Vagina (tissue), 2 donors: ENCODE measurements at regions not wholly inside any gene's neighbourhood (a gene's known extent, or its start where the extent isn't known, plus 50 kb on each side); places are given as distances from the start of the nearest gene placed in this dataset.
"Not testable (repeated sequence)": the region's sequence is repeated elsewhere in the genome, so short reads cannot be mapped to it uniquely, and the experiment has no call there.

Experiments
- POLR2A ChIP-seq, 2 donors: fragments of 450-650 bp; IDR thresholded peaks; one replicate each; pipeline ENCODE4 v1.6.1; 2017; ENCODE audit warnings: antibody characterized with exemption in 2 of 2, mild to moderate bottlenecking in 2 of 2, moderate library complexity in 2 of 2
- TF ChIP-seq, protein P1 (sequence below), 3 experiments: fragments of 450-650 bp in 2 of 3; fragments of 200-600 bp in 1 of 3; sonication (generic) in 1 of 3; IDR thresholded peaks; one replicate each; pipeline ENCODE4 v1.5.1; 2017 to 2019; ENCODE audit warnings: antibody characterized with exemption in 3 of 3, mild to moderate bottlenecking in 2 of 3, moderate library complexity in 2 of 3

DNA sequence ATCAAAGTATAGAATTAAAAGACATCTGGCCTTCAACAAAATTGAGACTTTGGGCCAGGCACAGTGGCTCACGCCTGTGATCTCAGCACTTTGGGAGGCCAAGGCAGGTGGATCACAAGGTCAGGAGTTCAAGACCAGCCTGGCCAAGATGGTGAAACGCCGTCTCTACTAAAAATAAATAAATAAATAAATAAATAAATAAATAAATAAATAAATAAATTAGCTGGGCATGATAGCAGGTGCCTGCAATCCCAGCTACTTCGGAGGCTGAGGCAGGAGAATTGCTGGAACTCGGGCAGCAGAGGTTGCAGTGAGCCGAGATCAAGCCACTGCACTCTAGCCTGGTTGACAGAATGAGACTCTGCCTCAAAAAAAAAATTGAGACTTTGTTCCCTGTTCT lies 225.7 kb downstream of the CENPC start:
- not testable (repeated sequence) for TF ChIP-seq POLR2A (IDR thresholded peaks at IDR 0.05)
- TF ChIP-seq, protein P1, sequence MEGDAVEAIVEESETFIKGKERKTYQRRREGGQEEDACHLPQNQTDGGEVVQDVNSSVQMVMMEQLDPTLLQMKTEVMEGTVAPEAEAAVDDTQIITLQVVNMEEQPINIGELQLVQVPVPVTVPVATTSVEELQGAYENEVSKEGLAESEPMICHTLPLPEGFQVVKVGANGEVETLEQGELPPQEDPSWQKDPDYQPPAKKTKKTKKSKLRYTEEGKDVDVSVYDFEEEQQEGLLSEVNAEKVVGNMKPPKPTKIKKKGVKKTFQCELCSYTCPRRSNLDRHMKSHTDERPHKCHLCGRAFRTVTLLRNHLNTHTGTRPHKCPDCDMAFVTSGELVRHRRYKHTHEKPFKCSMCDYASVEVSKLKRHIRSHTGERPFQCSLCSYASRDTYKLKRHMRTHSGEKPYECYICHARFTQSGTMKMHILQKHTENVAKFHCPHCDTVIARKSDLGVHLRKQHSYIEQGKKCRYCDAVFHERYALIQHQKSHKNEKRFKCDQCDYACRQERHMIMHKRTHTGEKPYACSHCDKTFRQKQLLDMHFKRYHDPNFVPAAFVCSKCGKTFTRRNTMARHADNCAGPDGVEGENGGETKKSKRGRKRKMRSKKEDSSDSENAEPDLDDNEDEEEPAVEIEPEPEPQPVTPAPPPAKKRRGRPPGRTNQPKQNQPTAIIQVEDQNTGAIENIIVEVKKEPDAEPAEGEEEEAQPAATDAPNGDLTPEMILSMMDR (IDR thresholded peaks at IDR 0.05), result not testable (repeated sequence)
